LNCaP clone FGC (cell line): ENCODE measurements at regions not wholly inside any gene's neighbourhood (a gene's known extent, or its start where the extent isn't known, plus 50 kb on each side); places are given as distances from the start of the nearest gene placed in this dataset.
"Not testable (repeated sequence)": the region's sequence is repeated elsewhere in the genome, so short reads cannot be mapped to it uniquely, and the experiment has no call there.

Experiments
- DNase-seq: peaks from one replicate; pipeline ENCODE4 v3.0.0-alpha.2; 2011; ENCODE audit warnings: low read depth
- H3K4me3 ChIP-seq: 2 replicates; pipeline ENCODE4 v1.5.1; 2011; ENCODE audit warnings: mild to moderate bottlenecking, low read depth, low read length, control low read depth
- TF ChIP-seq, protein P1 (sequence below): IDR thresholded peaks from 2 replicates; pipeline ENCODE4 v1.5.1; 2012; ENCODE audit warnings: mild to moderate bottlenecking; ENCODE audit not compliant: control insufficient read depth, insufficient read depth; ENCODE audit errors: extremely low read depth

DNA sequence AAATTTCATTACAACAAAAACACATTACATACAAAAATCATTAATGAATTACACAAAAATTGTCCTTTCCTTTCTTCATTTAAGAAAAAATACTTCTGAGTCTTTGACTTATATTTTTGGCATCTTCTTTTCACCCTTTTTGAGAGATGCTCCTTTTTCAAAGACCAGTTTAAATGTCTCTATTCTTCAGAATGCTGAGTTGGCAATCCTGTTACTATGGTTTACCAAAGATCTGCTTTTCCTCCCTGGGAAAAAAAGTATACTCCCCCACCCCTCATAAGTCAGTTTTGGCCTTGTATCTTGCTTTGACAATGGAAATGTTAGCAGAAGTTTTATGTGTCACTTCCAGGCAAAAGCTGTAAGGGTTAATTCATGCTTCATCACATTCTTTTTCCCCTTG lies 198.4 kb upstream of the GRM3 start:
- no peak overlapping the region for H3K4me3 ChIP-seq
- TF ChIP-seq, protein P1, sequence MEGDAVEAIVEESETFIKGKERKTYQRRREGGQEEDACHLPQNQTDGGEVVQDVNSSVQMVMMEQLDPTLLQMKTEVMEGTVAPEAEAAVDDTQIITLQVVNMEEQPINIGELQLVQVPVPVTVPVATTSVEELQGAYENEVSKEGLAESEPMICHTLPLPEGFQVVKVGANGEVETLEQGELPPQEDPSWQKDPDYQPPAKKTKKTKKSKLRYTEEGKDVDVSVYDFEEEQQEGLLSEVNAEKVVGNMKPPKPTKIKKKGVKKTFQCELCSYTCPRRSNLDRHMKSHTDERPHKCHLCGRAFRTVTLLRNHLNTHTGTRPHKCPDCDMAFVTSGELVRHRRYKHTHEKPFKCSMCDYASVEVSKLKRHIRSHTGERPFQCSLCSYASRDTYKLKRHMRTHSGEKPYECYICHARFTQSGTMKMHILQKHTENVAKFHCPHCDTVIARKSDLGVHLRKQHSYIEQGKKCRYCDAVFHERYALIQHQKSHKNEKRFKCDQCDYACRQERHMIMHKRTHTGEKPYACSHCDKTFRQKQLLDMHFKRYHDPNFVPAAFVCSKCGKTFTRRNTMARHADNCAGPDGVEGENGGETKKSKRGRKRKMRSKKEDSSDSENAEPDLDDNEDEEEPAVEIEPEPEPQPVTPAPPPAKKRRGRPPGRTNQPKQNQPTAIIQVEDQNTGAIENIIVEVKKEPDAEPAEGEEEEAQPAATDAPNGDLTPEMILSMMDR, result no peak
- no peak for DNase-seq

DNA sequence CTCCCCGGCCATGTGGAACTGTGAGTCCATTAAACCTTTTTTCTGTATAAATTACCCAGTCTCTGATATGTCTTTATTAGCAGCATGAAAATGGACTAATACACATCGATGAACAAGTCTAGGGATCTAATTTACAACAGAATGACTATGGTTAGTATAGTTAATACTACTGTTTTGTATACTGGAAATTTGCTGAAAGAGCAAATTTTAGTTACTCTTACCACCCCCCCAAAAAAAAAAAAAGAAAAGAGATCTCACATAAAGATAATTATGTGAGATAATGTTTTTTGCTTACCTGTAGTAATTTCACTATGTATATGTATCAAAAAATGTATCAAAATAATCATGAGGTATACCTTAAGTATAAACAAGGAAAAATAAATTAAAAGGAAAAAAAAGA lies 199.5 kb upstream of the GRM3 start:
- H3K4me3 ChIP-seq, result no peak overlapping the region
- TF ChIP-seq, protein P1, result no peak
- DNase-seq, result no peak

DNA sequence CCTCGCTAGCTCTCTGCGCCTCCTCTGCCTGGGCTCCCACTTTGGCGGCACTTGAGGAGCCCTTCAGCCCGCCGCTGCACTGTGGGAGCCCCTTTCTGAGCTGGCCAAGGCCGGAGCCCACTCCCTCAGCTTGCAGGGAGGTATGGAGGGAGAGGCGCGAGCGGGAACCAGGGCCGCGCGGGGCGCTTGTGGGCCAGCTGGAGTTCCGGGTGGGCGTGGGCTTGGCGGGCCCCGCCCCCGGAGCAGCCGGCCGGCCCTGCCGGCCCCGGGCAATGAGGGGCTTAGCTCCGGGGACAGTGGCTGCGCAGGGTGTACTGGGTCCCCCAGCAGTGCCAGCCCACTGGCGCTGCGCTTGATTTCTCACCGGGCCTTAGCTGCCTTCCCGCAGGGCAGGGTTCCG lies 203.3 kb upstream of the GRM3 start:
- DNase-seq, H3K4me3 ChIP-seq: not testable (repeated sequence)

DNA sequence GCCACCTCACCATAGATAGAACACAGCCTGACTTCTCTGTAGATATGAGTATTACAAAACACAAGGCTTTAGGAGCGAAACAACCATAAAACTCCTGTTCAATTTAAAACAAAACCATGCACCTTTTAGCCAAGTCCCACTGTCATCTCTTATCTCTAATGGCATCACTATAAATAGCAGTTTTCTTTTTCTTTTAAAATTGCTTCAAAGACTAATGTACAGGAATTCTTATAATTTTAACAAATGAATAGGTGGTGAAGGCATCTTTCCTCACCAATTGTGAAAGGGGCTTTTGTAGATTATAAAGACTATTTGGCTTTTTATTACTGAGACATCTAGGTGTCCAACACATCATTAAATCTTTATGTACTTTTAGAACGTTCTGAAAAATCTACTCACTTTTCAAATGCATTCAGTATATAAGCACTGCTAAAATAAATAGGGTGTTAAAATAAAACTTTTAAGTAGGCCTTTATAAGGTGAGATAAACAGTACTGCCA lies 205.7 kb upstream of the GRM3 start:
- DNase-seq, result no peak
- TF ChIP-seq, protein P1, result no peak
- H3K4me3 ChIP-seq, result no peak overlapping the region

DNA sequence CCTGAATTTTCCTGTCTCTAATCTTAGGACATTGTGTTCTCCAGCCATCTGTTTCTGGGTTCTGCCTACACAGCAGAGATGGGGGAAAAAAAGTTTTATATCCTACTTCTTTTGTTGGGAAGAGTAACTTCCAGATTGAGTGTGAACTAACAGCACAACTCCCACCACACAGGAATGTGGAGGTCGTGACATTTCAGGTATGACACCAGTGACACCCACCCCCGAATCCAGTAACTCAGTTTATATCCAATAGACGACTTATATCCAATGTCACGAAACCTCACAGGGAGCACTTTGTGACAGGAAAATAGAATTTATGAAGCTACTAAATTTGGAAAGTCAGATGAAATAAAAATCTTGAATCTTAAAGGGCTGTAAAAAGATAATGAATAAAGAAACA lies 211.9 kb upstream of the GRM3 start:
- TF ChIP-seq, protein P1, result no peak
- no peak overlapping the region for H3K4me3 ChIP-seq
- DNase-seq, result no peak

DNA sequence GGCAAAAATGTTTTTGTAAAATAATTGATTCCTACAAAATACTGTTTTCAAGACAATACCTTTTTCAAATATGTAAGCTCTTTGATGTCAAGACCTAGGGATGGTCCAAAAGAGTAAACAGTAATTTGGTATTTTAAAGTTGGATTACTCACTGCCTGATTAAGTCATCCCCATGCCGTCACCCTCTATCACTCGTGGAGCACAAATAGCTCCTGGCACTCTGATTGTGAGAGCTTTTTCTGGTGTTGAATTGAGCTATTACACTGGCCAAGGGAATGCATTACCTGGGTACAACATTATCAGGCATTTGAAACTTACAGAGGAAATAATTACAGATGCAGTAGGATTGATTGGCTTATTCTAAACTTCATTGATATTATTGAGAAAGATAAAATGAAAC lies 231.9 kb upstream of the GRM3 start:
- TF ChIP-seq, protein P1, result no peak
- DNase-seq, result no peak
- no peak overlapping the region for H3K4me3 ChIP-seq

DNA sequence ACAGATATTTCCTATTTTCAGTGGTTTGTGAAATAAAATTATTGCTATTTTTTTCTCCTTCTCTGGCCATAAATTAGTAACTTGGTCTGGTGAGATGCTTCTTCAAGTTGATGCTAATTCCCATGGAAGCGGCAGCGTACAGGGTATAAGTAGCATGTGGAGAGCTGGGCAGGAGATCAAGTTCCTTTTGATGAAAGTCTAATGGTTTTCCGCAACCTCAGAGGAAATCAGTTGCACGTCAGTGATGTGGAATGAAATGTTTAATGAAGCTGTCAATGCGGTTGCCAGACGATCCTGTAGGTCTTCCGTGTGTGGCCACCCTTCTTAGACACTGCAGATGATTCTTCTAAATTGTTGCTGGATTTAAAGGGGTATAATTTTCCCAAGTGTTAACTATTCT lies 236.4 kb upstream of the GRM3 start:
- no peak overlapping the region for H3K4me3 ChIP-seq
- no peak for DNase-seq
- TF ChIP-seq, protein P1, result no peak

DNA sequence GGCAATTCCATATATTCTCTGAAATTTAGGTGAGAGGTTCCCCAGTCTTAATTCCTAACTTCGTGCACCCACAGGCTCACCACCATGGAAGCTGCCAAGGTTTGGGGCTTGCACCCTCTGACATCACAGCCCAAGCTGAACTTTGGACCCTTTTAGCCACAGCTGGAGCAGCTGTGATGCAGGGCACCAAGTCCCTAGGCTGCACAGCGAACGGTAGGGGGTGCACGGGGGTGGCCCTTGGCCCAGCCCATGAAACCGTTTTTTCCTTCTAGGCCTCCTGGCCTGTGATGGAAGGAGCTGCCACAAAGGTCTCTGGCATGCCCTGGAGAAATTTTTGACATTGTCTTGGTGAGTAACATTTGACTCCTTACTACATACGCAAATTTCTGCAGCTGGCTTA lies 251.9 kb upstream of the GRM3 start:
- no peak overlapping the region for H3K4me3 ChIP-seq
- TF ChIP-seq, protein P1, result no peak
- DNase-seq, result no peak

DNA sequence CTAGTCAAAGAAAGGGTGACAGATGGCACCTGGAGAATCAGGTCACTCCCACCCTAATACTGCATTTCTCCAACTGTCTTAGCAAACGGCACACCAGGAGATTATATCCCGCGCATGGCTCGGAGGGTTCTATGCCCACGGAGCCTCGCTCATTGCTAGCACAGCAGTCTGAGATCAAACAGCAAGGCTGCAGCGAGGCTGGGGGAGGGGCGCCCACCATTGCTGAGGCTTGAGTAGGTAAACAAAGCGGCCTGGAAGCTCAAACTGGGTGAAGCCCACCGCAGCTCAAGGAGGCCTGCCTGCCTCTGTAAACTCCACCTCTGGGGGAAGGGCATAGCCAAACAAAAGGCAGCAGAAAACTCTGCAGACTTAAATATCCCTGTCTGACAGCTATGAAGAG lies 268.1 kb upstream of the GRM3 start:
- DNase-seq, H3K4me3 ChIP-seq: not testable (repeated sequence)
